ENCODE measurements at regions not wholly inside any gene's neighbourhood (a gene's known extent, or its start where the extent isn't known, plus 50 kb on each side); places are given as distances from the start of the nearest gene placed in this dataset.

DNA sequence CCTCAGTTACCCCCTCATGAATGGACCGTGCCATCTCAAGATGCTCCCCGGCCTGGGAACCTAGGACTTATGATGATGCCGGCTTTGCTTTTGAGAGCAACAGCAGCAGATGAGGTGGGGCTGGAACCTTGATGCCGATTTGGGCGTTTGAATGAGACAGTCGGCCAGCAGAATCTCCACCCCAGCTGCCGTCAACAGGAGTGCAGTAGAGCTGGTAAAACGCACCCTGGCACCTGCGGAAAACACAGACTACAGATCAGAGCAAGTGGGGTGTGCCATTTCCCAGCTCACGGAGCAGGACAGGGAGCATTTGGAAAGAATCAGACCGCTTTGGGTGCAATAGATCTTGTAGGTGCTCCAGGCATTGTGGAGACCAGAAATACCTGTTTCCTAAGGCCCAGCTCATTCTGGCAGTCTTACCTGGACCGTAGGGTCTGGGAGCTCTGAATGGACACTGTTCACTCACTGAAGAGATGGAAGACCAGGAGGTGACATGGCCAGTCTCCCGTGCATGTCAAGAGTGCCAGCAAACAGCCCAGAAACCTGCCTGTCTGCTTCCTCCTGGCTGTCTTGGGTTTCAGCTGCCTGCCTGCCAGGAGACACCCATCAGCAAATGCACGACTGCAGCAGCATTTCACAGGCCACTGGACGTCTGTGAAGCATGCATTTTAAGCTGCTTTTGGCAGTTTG is 317.7 kb upstream of the IRX4 start:
- peaks cover 5% of the 10 kb centered on the region for H3K9me3 Mint-ChIP-seq
- H3K36me3 Mint-ChIP-seq (ENCODE audit: low read depth), result no peaks in the 10 kb centered on the region
- H3K27me3 Mint-ChIP-seq (ENCODE audit: low read depth), result no peaks in the 10 kb centered on the region
- H3K4me1 Mint-ChIP-seq (ENCODE audit: low read depth), result no peaks in the 10 kb centered on the region
- H3K4me3 Mint-ChIP-seq, result no peak overlapping the region
- no peak overlapping the region for H3K27ac Mint-ChIP-seq
- DNase-seq (ENCODE audit: low spot score), result no peak

DNA sequence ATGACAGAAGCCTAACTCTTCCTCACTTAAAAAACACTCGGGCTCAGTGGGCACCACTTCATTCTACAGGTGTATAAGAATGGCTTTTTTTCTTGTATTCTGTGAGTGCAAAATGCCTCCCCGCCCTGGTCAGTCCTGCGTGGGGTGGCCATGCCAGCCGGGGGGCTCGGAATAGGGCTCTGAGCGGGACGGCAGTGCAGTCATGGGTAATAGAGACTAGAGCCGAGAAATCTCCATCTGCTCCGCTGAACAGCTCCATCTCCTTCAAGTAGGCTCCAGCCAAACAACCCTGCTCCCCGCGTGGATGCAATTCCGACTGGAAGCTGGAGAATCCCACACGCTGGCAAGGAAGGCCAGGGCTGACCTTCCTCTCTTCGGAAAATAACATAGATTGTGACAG is 317.0 kb upstream of the IRX4 start:
- no peak overlapping the region for H3K4me3 Mint-ChIP-seq
- H3K4me1 Mint-ChIP-seq (ENCODE audit: low read depth), result no peaks in the 10 kb centered on the region
- H3K27me3 Mint-ChIP-seq (ENCODE audit: low read depth), result no peaks in the 10 kb centered on the region
- peaks cover 5% of the 10 kb centered on the region for H3K9me3 Mint-ChIP-seq
- H3K36me3 Mint-ChIP-seq (ENCODE audit: low read depth), result no peaks in the 10 kb centered on the region
- DNase-seq (ENCODE audit: low spot score), result no peak
- no peak overlapping the region for H3K27ac Mint-ChIP-seq

GRCh38 chr5:2196989-2197619 is 314.4 kb upstream of the IRX4 start:
- H3K9me3 Mint-ChIP-seq, result peaks cover 5% of the 10 kb centered on the region
- no peaks in the 10 kb centered on the region for H3K4me1 Mint-ChIP-seq (ENCODE audit: low read depth)
- H3K4me3 Mint-ChIP-seq, result no peak overlapping the region
- H3K27me3 Mint-ChIP-seq (ENCODE audit: low read depth), result no peaks in the 10 kb centered on the region
- no peaks in the 10 kb centered on the region for H3K36me3 Mint-ChIP-seq (ENCODE audit: low read depth)
- H3K27ac Mint-ChIP-seq, result no peak overlapping the region
- no peak for DNase-seq (ENCODE audit: low spot score)

GRCh38 chr5:2196416-2196815 is 313.7 kb upstream of the IRX4 start:
- H3K9me3 Mint-ChIP-seq, result peaks cover 5% of the 10 kb centered on the region
- no peaks in the 10 kb centered on the region for H3K4me1 Mint-ChIP-seq (ENCODE audit: low read depth)
- H3K4me3 Mint-ChIP-seq, result no peak overlapping the region
- H3K36me3 Mint-ChIP-seq (ENCODE audit: low read depth), result no peaks in the 10 kb centered on the region
- H3K27me3 Mint-ChIP-seq (ENCODE audit: low read depth), result no peaks in the 10 kb centered on the region
- H3K27ac Mint-ChIP-seq, result no peak overlapping the region
- no peak for DNase-seq (ENCODE audit: low spot score)

- Mint-ChIP-seq H3K27me3 (ENCODE audit: low read depth) (no peaks in the 10 kb centered on the region), H3K4me1 (ENCODE audit: low read depth) (no peaks in the 10 kb centered on the region), H3K36me3 (ENCODE audit: low read depth) (no peaks in the 10 kb centered on the region), H3K27ac (no peak overlapping the region), H3K9me3 (peaks cover 5% of the 10 kb centered on the region), H3K4me3 (no peak overlapping the region)
- DNase-seq (ENCODE audit: low spot score), result no peak
Measured at GRCh38 chr5:2194949-2195348, 312.2 kb upstream of the IRX4 start.

- no peak overlapping the region for H3K27ac Mint-ChIP-seq
- no peaks in the 10 kb centered on the region for H3K27me3 Mint-ChIP-seq (ENCODE audit: low read depth)
Measured at GRCh38 chr5:2194236-2194555, 311.5 kb upstream of the IRX4 start.

GRCh38 chr5:2193542-2194235 is 311.0 kb upstream of the IRX4 start:
- no peak overlapping the region for H3K27ac Mint-ChIP-seq

More at GRCh38 chr5:2194236-2194555, 311.5 kb upstream of the IRX4 start:
- Mint-ChIP-seq H3K4me3 (no peak overlapping the region), H3K36me3 (ENCODE audit: low read depth) (no peaks in the 10 kb centered on the region), H3K4me1 (ENCODE audit: low read depth) (no peaks in the 10 kb centered on the region), H3K9me3 (peaks cover 5% of the 10 kb centered on the region)
- DNase-seq (ENCODE audit: low spot score), result no peak

GRCh38 chr5:2193142-2193541 is 310.4 kb upstream of the IRX4 start:
- Mint-ChIP-seq H3K4me1 (ENCODE audit: low read depth) (no peaks in the 10 kb centered on the region), H3K9me3 (peaks cover 5% of the 10 kb centered on the region), H3K4me3 (no peak overlapping the region), H3K27ac (no peak overlapping the region), H3K27me3 (ENCODE audit: low read depth) (no peaks in the 10 kb centered on the region), H3K36me3 (ENCODE audit: low read depth) (no peaks in the 10 kb centered on the region)
- no peak for DNase-seq (ENCODE audit: low spot score)

More at GRCh38 chr5:2193542-2194235, 311.0 kb upstream of the IRX4 start:
- H3K4me3 Mint-ChIP-seq, result no peak overlapping the region
- no peak for DNase-seq (ENCODE audit: low spot score)
- H3K4me1 Mint-ChIP-seq (ENCODE audit: low read depth), result no peaks in the 10 kb centered on the region
- H3K36me3 Mint-ChIP-seq (ENCODE audit: low read depth), result no peaks in the 10 kb centered on the region
- no peaks in the 10 kb centered on the region for H3K27me3 Mint-ChIP-seq (ENCODE audit: low read depth)
- peaks cover 5% of the 10 kb centered on the region for H3K9me3 Mint-ChIP-seq

DNA sequence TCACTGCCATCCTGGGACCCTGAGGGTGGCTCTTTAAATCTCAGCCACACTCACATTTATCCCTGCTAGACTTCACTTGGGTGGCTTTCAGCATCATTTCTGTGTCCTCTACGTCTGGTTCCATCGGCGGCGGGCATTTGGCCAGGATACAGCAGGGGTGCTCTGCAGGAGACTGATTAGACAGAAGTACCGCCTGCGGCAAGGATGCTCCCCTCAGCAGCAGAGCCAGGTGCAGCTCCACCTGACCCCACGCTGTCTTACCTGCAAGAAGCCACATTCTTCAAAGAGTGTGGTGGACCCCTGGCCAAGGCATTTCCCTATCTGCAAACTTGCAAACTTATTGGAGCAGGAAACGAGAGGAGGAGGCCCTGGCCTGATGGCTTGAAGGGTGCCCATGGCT is 309.8 kb upstream of the IRX4 start:
- peaks cover 5% of the 10 kb centered on the region for H3K9me3 Mint-ChIP-seq
- no peak for DNase-seq (ENCODE audit: low spot score)
- no peaks in the 10 kb centered on the region for H3K4me1 Mint-ChIP-seq (ENCODE audit: low read depth)
- no peaks in the 10 kb centered on the region for H3K36me3 Mint-ChIP-seq (ENCODE audit: low read depth)
- no peaks in the 10 kb centered on the region for H3K27me3 Mint-ChIP-seq (ENCODE audit: low read depth)
- no peak overlapping the region for H3K4me3 Mint-ChIP-seq
- no peak overlapping the region for H3K27ac Mint-ChIP-seq

DNA sequence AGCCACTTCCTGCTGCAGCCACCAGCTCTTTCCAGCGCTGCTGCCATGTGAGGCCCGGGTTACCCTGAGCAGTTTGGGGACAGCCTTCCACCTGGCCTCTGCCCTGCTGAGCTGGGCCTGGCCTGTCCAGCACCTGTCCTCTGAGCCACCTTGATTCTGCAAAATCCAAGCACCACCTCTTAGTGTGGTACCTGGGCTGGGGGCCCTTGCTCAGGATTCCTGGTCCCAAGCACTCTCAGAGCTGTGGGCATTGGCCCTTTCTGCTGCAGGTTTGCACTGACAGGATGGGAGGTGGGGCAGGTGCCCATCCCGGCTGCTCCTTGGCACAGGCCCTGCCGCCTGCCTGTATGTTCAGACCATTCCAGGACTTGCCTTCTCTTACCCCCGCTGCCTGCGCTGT is 309.2 kb upstream of the IRX4 start:
- Mint-ChIP-seq H3K27ac (no peak overlapping the region), H3K9me3 (peaks cover 5% of the 10 kb centered on the region), H3K4me3 (no peak overlapping the region), H3K4me1 (ENCODE audit: low read depth) (no peaks in the 10 kb centered on the region), H3K27me3 (ENCODE audit: low read depth) (no peaks in the 10 kb centered on the region), H3K36me3 (ENCODE audit: low read depth) (no peaks in the 10 kb centered on the region)
- DNase-seq (ENCODE audit: low spot score), result no peak

DNA sequence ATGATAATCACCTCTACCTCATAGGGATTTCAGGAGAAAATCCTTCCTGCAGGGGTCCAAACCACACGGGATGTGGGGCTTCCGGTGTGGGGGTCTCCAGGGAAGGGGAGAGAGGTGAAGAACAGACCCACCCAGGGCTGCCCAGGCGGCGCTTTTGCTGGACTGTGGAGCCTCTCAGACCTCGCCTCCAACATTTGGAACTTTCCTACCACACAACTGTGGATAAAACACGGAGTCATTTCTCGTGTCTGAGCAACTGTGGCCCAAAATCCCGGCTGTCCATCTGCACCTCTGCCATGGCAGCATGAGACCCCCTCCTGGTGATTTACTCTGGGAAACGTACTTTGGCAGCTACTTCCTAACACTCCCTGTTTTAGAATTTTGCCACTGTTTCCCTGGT is 307.8 kb upstream of the IRX4 start:
- Mint-ChIP-seq H3K27ac (no peak overlapping the region), H3K9me3 (peaks cover 1% of the 10 kb centered on the region), H3K4me1 (ENCODE audit: low read depth) (no peaks in the 10 kb centered on the region), H3K36me3 (ENCODE audit: low read depth) (no peaks in the 10 kb centered on the region), H3K4me3 (no peak overlapping the region), H3K27me3 (ENCODE audit: low read depth) (no peaks in the 10 kb centered on the region)
- DNase-seq (ENCODE audit: low spot score), result no peak

- no peak for DNase-seq (ENCODE audit: low spot score)
- H3K4me3 Mint-ChIP-seq, result no peak overlapping the region
- no peaks in the 10 kb centered on the region for H3K36me3 Mint-ChIP-seq (ENCODE audit: low read depth)
- H3K27me3 Mint-ChIP-seq (ENCODE audit: low read depth), result no peaks in the 10 kb centered on the region
- no peaks in the 10 kb centered on the region for H3K4me1 Mint-ChIP-seq (ENCODE audit: low read depth)
- no peaks in the 10 kb centered on the region for H3K9me3 Mint-ChIP-seq
- H3K27ac Mint-ChIP-seq, result no peak overlapping the region
Measured at GRCh38 chr5:2188661-2189060, 305.9 kb upstream of the IRX4 start.

GRCh38 chr5:2188137-2188536 is 305.4 kb upstream of the IRX4 start:
- H3K27ac Mint-ChIP-seq, result no peak overlapping the region
- DNase-seq (ENCODE audit: low spot score), result no peak
- no peaks in the 10 kb centered on the region for H3K4me1 Mint-ChIP-seq (ENCODE audit: low read depth)
- H3K36me3 Mint-ChIP-seq (ENCODE audit: low read depth), result no peaks in the 10 kb centered on the region
- H3K9me3 Mint-ChIP-seq, result no peaks in the 10 kb centered on the region
- no peaks in the 10 kb centered on the region for H3K27me3 Mint-ChIP-seq (ENCODE audit: low read depth)
- H3K4me3 Mint-ChIP-seq, result no peak overlapping the region

- H3K4me1 Mint-ChIP-seq (ENCODE audit: low read depth), result no peaks in the 10 kb centered on the region
- H3K27me3 Mint-ChIP-seq (ENCODE audit: low read depth), result no peaks in the 10 kb centered on the region
- DNase-seq (ENCODE audit: low spot score), result no peak
- H3K36me3 Mint-ChIP-seq (ENCODE audit: low read depth), result no peaks in the 10 kb centered on the region
- no peak overlapping the region for H3K4me3 Mint-ChIP-seq
- no peak overlapping the region for H3K27ac Mint-ChIP-seq
- H3K9me3 Mint-ChIP-seq, result no peaks in the 10 kb centered on the region
Measured at GRCh38 chr5:2187687-2188086, 305.0 kb upstream of the IRX4 start.

Data from T-helper 2 cell treated with Interferon-gamma antibody and Interleukin-4, amounts not matched to agents 5 μg/mL and 100 μg/mL, for 36 hours (primary cell).